Astrocyte of the spinal cord (primary cell): ENCODE measurements at regions not wholly inside any gene's neighbourhood (a gene's known extent, or its start where the extent isn't known, plus 50 kb on each side); places are given as distances from the start of the nearest gene placed in this dataset.

Experiments
- DNase-seq: peaks from one replicate; pipeline ENCODE4 v3.0.0; 2011; ENCODE audit warnings: low read depth, low spot score
- H3K4me3 ChIP-seq: 2 replicates; pipeline ENCODE4 v1.5.1; 2011; ENCODE audit warnings: low read depth, mild to moderate bottlenecking, low read length, moderate library complexity
- CTCF ChIP-seq: IDR thresholded peaks from 2 replicates; pipeline ENCODE4 v1.5.1; 2012; ENCODE audit warnings: low read depth, mild to moderate bottlenecking, low read length, inconsistent platforms
- in situ Hi-C: cut with HindIII; loops from 2 replicates; pipeline ENCODE4 v1.10.0; 2017; ENCODE audit warnings: low sequenced_read_pairs

GRCh38 chr14:50014809-50015430 lies 101.5 kb downstream of the VCPKMT start:
- no peak for DNase-seq
- in situ Hi-C loops: no loop called here
- H3K4me3 ChIP-seq: no peak overlapping the region
- TF ChIP-seq CTCF: no peak

GRCh38 chr14:50015716-50016115 lies 100.7 kb downstream of the VCPKMT start:
- H3K4me3 ChIP-seq: no peak overlapping the region
- in situ Hi-C loops: no loop called here

GRCh38 chr14:50018201-50018932 lies 98.0 kb downstream of the VCPKMT start:
- DNase-seq: peak; percentile 34
- no peak for TF ChIP-seq CTCF
- no peak overlapping the region for H3K4me3 ChIP-seq
- in situ Hi-C loops: no loop called here

More at GRCh38 chr14:50015716-50016115, 100.7 kb downstream of the VCPKMT start:
- DNase-seq: no peak
- TF ChIP-seq CTCF: no peak

GRCh38 chr14:50018933-50019210 lies 97.5 kb downstream of the VCPKMT start:
- no peak for DNase-seq
- in situ Hi-C loops: no loop called here
- H3K4me3 ChIP-seq: no peak overlapping the region
- no peak for TF ChIP-seq CTCF

- H3K4me3 ChIP-seq: no peak overlapping the region
- no peak for DNase-seq
- in situ Hi-C loops: no loop called here
- TF ChIP-seq CTCF: no peak
Measured at GRCh38 chr14:50020184-50020583, 96.2 kb downstream of the VCPKMT start.

- no peak for TF ChIP-seq CTCF
- no peak overlapping the region for H3K4me3 ChIP-seq
- in situ Hi-C loops: no loop called here
Measured at GRCh38 chr14:50020799-50021198, 95.6 kb downstream of the VCPKMT start.

More at GRCh38 chr14:50020799-50021198, 95.6 kb downstream of the VCPKMT start:
- no peak for DNase-seq
